Embryonic facial prominence (tissue), 1 donor: ENCODE measurements at regions not wholly inside any gene's neighbourhood (a gene's known extent, or its start where the extent isn't known, plus 50 kb on each side); places are given as distances from the start of the nearest gene placed in this dataset.
"Not testable (repeated sequence)": the region's sequence is repeated elsewhere in the genome, so short reads cannot be mapped to it uniquely, and the experiment has no call there.

Source experiments
- DNase-seq: peaks from one replicate; pipeline ENCODE4 v3.0.0-alpha.2; 2016; ENCODE audit errors: extremely low spot score

- not testable (repeated sequence) for DNase-seq
These were observed 752.2 kb downstream of the TTLL7 start for GRCh38 chr1:83246780-83247179.

GRCh38 chr1:83244832-83245231, 754.1 kb downstream of the TTLL7 start:
- DNase-seq = not testable (repeated sequence)

GRCh38 chr1:83239568-83239967, 759.4 kb downstream of the TTLL7 start:
- DNase-seq = not testable (repeated sequence)

GRCh38 chr1:83238654-83239053, 760.3 kb downstream of the TTLL7 start:
- DNase-seq = not testable (repeated sequence)

GRCh38 chr1:83219788-83220187, 779.1 kb downstream of the TTLL7 start:
- not testable (repeated sequence) for DNase-seq

GRCh38 chr1:83218036-83218716, 780.8 kb downstream of the TTLL7 start:
- not testable (repeated sequence) for DNase-seq

- DNase-seq = not testable (repeated sequence)
These were observed 784.6 kb downstream of the TTLL7 start for GRCh38 chr1:83214317-83214716.

- not testable (repeated sequence) for DNase-seq
These were observed 785.3 kb downstream of the TTLL7 start for GRCh38 chr1:83213648-83214047.

- not testable (repeated sequence) for DNase-seq
These were observed 786.9 kb downstream of the TTLL7 start for GRCh38 chr1:83212033-83212432.

GRCh38 chr1:83208540-83208939, 790.4 kb downstream of the TTLL7 start:
- DNase-seq = not testable (repeated sequence)

GRCh38 chr1:83194610-83195009, 804.3 kb downstream of the TTLL7 start:
- DNase-seq = not testable (repeated sequence)

- not testable (repeated sequence) for DNase-seq
These were observed 816.8 kb downstream of the TTLL7 start for GRCh38 chr1:83182033-83182728.

- not testable (repeated sequence) for DNase-seq
These were observed 818.3 kb downstream of the TTLL7 start for GRCh38 chr1:83180621-83181020.

- not testable (repeated sequence) for DNase-seq
These were observed 831.3 kb downstream of the TTLL7 start for GRCh38 chr1:83167634-83168033.

- DNase-seq = not testable (repeated sequence)
These were observed 835.0 kb downstream of the TTLL7 start for GRCh38 chr1:83163879-83164475.

GRCh38 chr1:83158924-83159323, 840.0 kb downstream of the TTLL7 start:
- DNase-seq = not testable (repeated sequence)

- not testable (repeated sequence) for DNase-seq
These were observed 844.6 kb downstream of the TTLL7 start for GRCh38 chr1:83154306-83154705.

- DNase-seq = not testable (repeated sequence)
These were observed 847.6 kb downstream of the TTLL7 start for GRCh38 chr1:83151167-83151898.

- not testable (repeated sequence) for DNase-seq
These were observed 848.5 kb downstream of the TTLL7 start for GRCh38 chr1:83150479-83150878.

- not testable (repeated sequence) for DNase-seq
These were observed 853.1 kb downstream of the TTLL7 start for GRCh38 chr1:83145820-83146219.

- not testable (repeated sequence) for DNase-seq
These were observed 856.1 kb downstream of the TTLL7 start for GRCh38 chr1:83142802-83143201.
